ENCODE measurements at regions not wholly inside any gene's neighbourhood (a gene's known extent, or its start where the extent isn't known, plus 50 kb on each side); places are given as distances from the start of the nearest gene placed in this dataset.

DNA sequence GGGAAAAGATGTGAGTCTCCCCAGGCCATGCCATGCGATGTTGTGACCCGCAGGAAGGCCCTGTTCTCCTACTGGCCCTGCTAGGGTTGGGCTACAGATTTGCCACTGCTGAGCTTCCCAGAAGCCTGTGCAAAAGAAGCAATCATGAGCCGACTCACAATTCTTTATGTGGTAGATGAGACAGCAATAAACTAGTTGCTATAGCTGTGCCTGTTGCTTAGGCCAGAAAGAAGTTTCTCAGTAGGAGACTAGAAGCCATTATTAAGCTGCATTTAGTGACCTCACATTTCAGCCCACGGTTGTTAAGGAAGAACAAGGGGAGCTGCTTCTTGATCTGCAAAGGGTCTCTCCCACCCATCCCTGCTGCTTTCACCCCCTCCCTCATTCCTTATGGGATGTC is 239.4 kb upstream of the CRY1 start:
- TF ChIP-seq, protein P1, sequence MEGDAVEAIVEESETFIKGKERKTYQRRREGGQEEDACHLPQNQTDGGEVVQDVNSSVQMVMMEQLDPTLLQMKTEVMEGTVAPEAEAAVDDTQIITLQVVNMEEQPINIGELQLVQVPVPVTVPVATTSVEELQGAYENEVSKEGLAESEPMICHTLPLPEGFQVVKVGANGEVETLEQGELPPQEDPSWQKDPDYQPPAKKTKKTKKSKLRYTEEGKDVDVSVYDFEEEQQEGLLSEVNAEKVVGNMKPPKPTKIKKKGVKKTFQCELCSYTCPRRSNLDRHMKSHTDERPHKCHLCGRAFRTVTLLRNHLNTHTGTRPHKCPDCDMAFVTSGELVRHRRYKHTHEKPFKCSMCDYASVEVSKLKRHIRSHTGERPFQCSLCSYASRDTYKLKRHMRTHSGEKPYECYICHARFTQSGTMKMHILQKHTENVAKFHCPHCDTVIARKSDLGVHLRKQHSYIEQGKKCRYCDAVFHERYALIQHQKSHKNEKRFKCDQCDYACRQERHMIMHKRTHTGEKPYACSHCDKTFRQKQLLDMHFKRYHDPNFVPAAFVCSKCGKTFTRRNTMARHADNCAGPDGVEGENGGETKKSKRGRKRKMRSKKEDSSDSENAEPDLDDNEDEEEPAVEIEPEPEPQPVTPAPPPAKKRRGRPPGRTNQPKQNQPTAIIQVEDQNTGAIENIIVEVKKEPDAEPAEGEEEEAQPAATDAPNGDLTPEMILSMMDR (conservative IDR thresholded peaks at IDR 0.05; ENCODE audit: low read length) = no peak
- TF ChIP-seq EZH2phosphoT487 (IDR thresholded peaks at IDR 0.05; ENCODE audit: borderline replicate concordance) = no peak
